RWPE2 (cell line): ENCODE measurements at regions not wholly inside any gene's neighbourhood (a gene's known extent, or its start where the extent isn't known, plus 50 kb on each side); places are given as distances from the start of the nearest gene placed in this dataset.

ENCODE experiments used
- ATAC-seq: fragments of 200-7000 bp; cut with Tn5 transposase; 3 replicates; pipeline ENCODE4 v1.9.1; 2021; ENCODE audit warnings: low read depth
- DNase-seq: peaks from one replicate; pipeline ENCODE4 v3.0.0-alpha.2; 2020; ENCODE audit warnings: low spot score
- H3K27ac ChIP-seq: fragments of 450-650 bp; 2 replicates; pipeline ENCODE4 v1.5.1; 2017; ENCODE audit warnings: mild to moderate bottlenecking; ENCODE audit not compliant: poor library complexity, severe bottlenecking
- H3K27me3 ChIP-seq: fragments of 250-450 bp; sonication (Bioruptor Pico); 2 replicates; pipeline ENCODE4 v1.5.1; 2021; ENCODE audit warnings: mild to moderate bottlenecking, moderate library complexity; ENCODE audit not compliant: insufficient read depth, poor library complexity, severe bottlenecking
- H3K36me3 ChIP-seq: fragments of 250-450 bp; sonication (Bioruptor Pico); 2 replicates; pipeline ENCODE4 v1.5.1; 2020; ENCODE audit warnings: low read depth, mild to moderate bottlenecking, moderate library complexity
- H3K4me1 ChIP-seq: fragments of 250-450 bp; sonication (Bioruptor Pico); 2 replicates; pipeline ENCODE4 v1.5.1; 2021; ENCODE audit warnings: mild to moderate bottlenecking, moderate library complexity; ENCODE audit not compliant: insufficient read depth, poor library complexity, severe bottlenecking
- H3K4me3 ChIP-seq: fragments of 250-450 bp; sonication (Bioruptor Pico); 2 replicates; pipeline ENCODE4 v1.5.1; 2021; ENCODE audit warnings: mild to moderate bottlenecking, moderate library complexity; ENCODE audit not compliant: severe bottlenecking
- H3K9me3 ChIP-seq: fragments of 250-450 bp; sonication (Bioruptor Pico); 2 replicates; pipeline ENCODE4 v1.5.1; 2021; ENCODE audit warnings: mild to moderate bottlenecking, moderate library complexity; ENCODE audit not compliant: severe bottlenecking
- CTCF ChIP-seq: fragments of 450-650 bp; IDR thresholded peaks from one replicate; pipeline ENCODE4 v1.5.1; 2017; ENCODE audit warnings: mild to moderate bottlenecking, moderate library complexity; ENCODE audit not compliant: poor library complexity, severe bottlenecking

GRCh38 chr6:134416418-134417154, 98.7 kb upstream of the SGK1 start:
- no peak overlapping the region for H3K27ac ChIP-seq
- no peaks in the 10 kb centered on the region for H3K9me3 ChIP-seq
- H3K27me3 ChIP-seq, result no peaks in the 10 kb centered on the region
- DNase-seq, result no peak
- no peak for ATAC-seq
- no peaks in the 10 kb centered on the region for H3K36me3 ChIP-seq
- no peak overlapping the region for H3K4me3 ChIP-seq
- no peak for TF ChIP-seq CTCF
- H3K4me1 ChIP-seq, result peaks cover 18% of the 10 kb centered on the region

GRCh38 chr6:134415656-134416055, 97.7 kb upstream of the SGK1 start:
- H3K9me3 ChIP-seq, result no peaks in the 10 kb centered on the region
- no peaks in the 10 kb centered on the region for H3K27me3 ChIP-seq
- DNase-seq (no peak), ATAC-seq (no peak)
- H3K27ac ChIP-seq, result no peak overlapping the region
- TF ChIP-seq CTCF, result no peak
- H3K4me3 ChIP-seq, result no peak overlapping the region
- no peaks in the 10 kb centered on the region for H3K36me3 ChIP-seq
- H3K4me1 ChIP-seq, result peaks cover 8% of the 10 kb centered on the region

- H3K27ac ChIP-seq, result no peak overlapping the region
- no peak for TF ChIP-seq CTCF
- no peaks in the 10 kb centered on the region for H3K36me3 ChIP-seq
- H3K9me3 ChIP-seq, result no peaks in the 10 kb centered on the region
- H3K4me1 ChIP-seq, result peaks cover 4% of the 10 kb centered on the region
- H3K27me3 ChIP-seq, result no peaks in the 10 kb centered on the region
- no peak for ATAC-seq
- no peak overlapping the region for H3K4me3 ChIP-seq
- DNase-seq, result no peak
Observed at GRCh38 chr6:134415194-134415593, 97.3 kb upstream of the SGK1 start.

- Histone ChIP-seq H3K9me3 (no peaks in the 10 kb centered on the region), H3K4me1 (no peaks in the 10 kb centered on the region), H3K36me3 (no peaks in the 10 kb centered on the region), H3K27me3 (no peaks in the 10 kb centered on the region), H3K27ac (no peak overlapping the region), H3K4me3 (no peak overlapping the region)
- TF ChIP-seq CTCF, result no peak
- ATAC-seq (no peak), DNase-seq (no peak)
Observed at GRCh38 chr6:134414793-134415192, 96.9 kb upstream of the SGK1 start.

GRCh38 chr6:134413241-134413643, 95.3 kb upstream of the SGK1 start:
- no peak for DNase-seq
- Histone ChIP-seq H3K9me3 (no peaks in the 10 kb centered on the region), H3K27me3 (no peaks in the 10 kb centered on the region), H3K4me3 (no peak overlapping the region), H3K4me1 (no peaks in the 10 kb centered on the region), H3K27ac (no peak overlapping the region), H3K36me3 (no peaks in the 10 kb centered on the region)
- no peak for TF ChIP-seq CTCF
- no peak for ATAC-seq
